WTC11 (cell line): ENCODE measurements at regions not wholly inside any gene's neighbourhood (a gene's known extent, or its start where the extent isn't known, plus 50 kb on each side); places are given as distances from the start of the nearest gene placed in this dataset.
"Not testable (repeated sequence)": the region's sequence is repeated elsewhere in the genome, so short reads cannot be mapped to it uniquely, and the experiment has no call there.

ENCODE experiments used
- ATF2 ChIP-seq: sonication (generic); formaldehyde crosslinking; IDR thresholded peaks from 2 replicates; pipeline ENCODE4 v1.8.1; 2022; ENCODE audit warnings: low read depth, missing genetic modification reagents, borderline replicate concordance
- CREB1 ChIP-seq: sonication (generic); formaldehyde crosslinking; IDR thresholded peaks from 2 replicates; pipeline ENCODE4 v1.8.0; 2023; ENCODE audit warnings: mild to moderate bottlenecking, missing genetic modification reagents
- CTCF ChIP-seq: fragments of 200-600 bp; IDR thresholded peaks from 2 replicates; pipeline ENCODE4 v1.8.0; 2022; ENCODE audit warnings: antibody characterized with exemption
- FOXJ3 ChIP-seq: sonication (generic); formaldehyde crosslinking; IDR thresholded peaks from 2 replicates; pipeline ENCODE4 v1.9.0; 2021; ENCODE audit warnings: missing genetic modification reagents, mild to moderate bottlenecking, borderline replicate concordance
- GABPB1 ChIP-seq: sonication (generic); formaldehyde crosslinking; IDR thresholded peaks from 2 replicates; pipeline ENCODE4 v1.8.1; 2023; ENCODE audit warnings: mild to moderate bottlenecking, missing genetic modification reagents
- IRF2 ChIP-seq: sonication (generic); formaldehyde crosslinking; IDR thresholded peaks from 2 replicates; pipeline ENCODE4 v1.8.0; 2022; ENCODE audit warnings: low read depth, missing genetic modification reagents, borderline replicate concordance
- JUN ChIP-seq: sonication (generic); formaldehyde crosslinking; IDR thresholded peaks from 2 replicates; pipeline ENCODE4 v1.8.0; 2023; ENCODE audit warnings: mild to moderate bottlenecking, missing genetic modification reagents
- USF2 ChIP-seq: sonication (generic); formaldehyde crosslinking; IDR thresholded peaks from 2 replicates; pipeline ENCODE4 v1.8.1; 2023; ENCODE audit warnings: mild to moderate bottlenecking, missing genetic modification reagents, moderate library complexity
- ZMAT4 ChIP-seq: fragments of 250-450 bp; sonication (Bioruptor Pico); IDR thresholded peaks from 2 replicates; pipeline ENCODE4 v1.9.0; 2021; ENCODE audit warnings: mild to moderate bottlenecking
- ZNF121 ChIP-seq: sonication (generic); formaldehyde crosslinking; IDR thresholded peaks from 2 replicates; pipeline ENCODE4 v1.8.0; 2023; ENCODE audit warnings: missing genetic modification reagents
- ZNF219 ChIP-seq: sonication (generic); formaldehyde crosslinking; IDR thresholded peaks from 2 replicates; pipeline ENCODE4 v1.8.0; 2023; ENCODE audit warnings: missing genetic modification reagents, mild to moderate bottlenecking, borderline replicate concordance

- not testable (repeated sequence) for TF ChIP-seq CTCF; IRF2 (CRISPR knock-in tag); JUN (CRISPR knock-in tag); CREB1 (CRISPR knock-in tag); ZMAT4 (CRISPR knock-in tag); ZNF121 (CRISPR knock-in tag); USF2; ZNF219 (CRISPR knock-in tag); FOXJ3; ATF2 (CRISPR knock-in tag); GABPB1 (CRISPR knock-in tag)
Measured at GRCh38 chr10:87422641-87423040, 65.1 kb downstream of the NUTM2D start.
